GM13977 (cell line): ENCODE measurements at regions not wholly inside any gene's neighbourhood (a gene's known extent, or its start where the extent isn't known, plus 50 kb on each side); places are given as distances from the start of the nearest gene placed in this dataset.
"Not testable (repeated sequence)": the region's sequence is repeated elsewhere in the genome, so short reads cannot be mapped to it uniquely, and the experiment has no call there.

Source experiments
- DNase-seq: peaks from one replicate; pipeline ENCODE4 v3.0.0; 2012; ENCODE audit warnings: low spot score
- CTCF ChIP-seq: IDR thresholded peaks from 2 replicates; pipeline ENCODE4 v1.5.1; 2012; ENCODE audit warnings: mild to moderate bottlenecking, control low read depth; ENCODE audit not compliant: insufficient read depth; ENCODE audit errors: extremely low read depth, missing control alignments
- in situ Hi-C: fragments of 300-500 bp; cut with MboI; formaldehyde crosslinking; loops from one replicate; pipeline ENCODE4 v1.12.0; 2022; ENCODE audit warnings: low sequenced_read_pairs, low pct_unique_long_range_greater_than_20kb, mixed read lengths, inconsistent platforms; ENCODE audit not compliant: unreplicated experiment

GRCh38 chr2:51268191-51268590 is 236.3 kb upstream of the NRXN1 start:
- DNase-seq = no peak
- in situ Hi-C loops = no loop called here
- TF ChIP-seq CTCF = no peak

GRCh38 chr2:51265539-51265938 is 233.6 kb upstream of the NRXN1 start:
- no peak for TF ChIP-seq CTCF
- in situ Hi-C loops = no loop called here
- DNase-seq = no peak

GRCh38 chr2:51263951-51264350 is 232.0 kb upstream of the NRXN1 start:
- in situ Hi-C loops = no loop called here
- TF ChIP-seq CTCF = no peak
- DNase-seq = no peak

GRCh38 chr2:51263101-51263500 is 231.2 kb upstream of the NRXN1 start:
- in situ Hi-C loops, DNase-seq: not testable (repeated sequence)

- in situ Hi-C loops = no loop called here
- no peak for DNase-seq
- no peak for TF ChIP-seq CTCF
Observed at GRCh38 chr2:51258301-51258700, 226.4 kb upstream of the NRXN1 start.

- DNase-seq = no peak
- in situ Hi-C loops = no loop called here
- no peak for TF ChIP-seq CTCF
Observed at GRCh38 chr2:51256736-51257135, 224.8 kb upstream of the NRXN1 start.

- no peak for DNase-seq
- no peak for TF ChIP-seq CTCF
- in situ Hi-C loops = no loop called here
Observed at GRCh38 chr2:51251356-51251755, 219.4 kb upstream of the NRXN1 start.
